Left hindlimb (tissue), 1 donor: ENCODE measurements at regions not wholly inside any gene's neighbourhood (a gene's known extent, or its start where the extent isn't known, plus 50 kb on each side); places are given as distances from the start of the nearest gene placed in this dataset.

Experiments used
- DNase-seq: peaks from one replicate; pipeline ENCODE4 v3.0.0-alpha.2; 2018

- DNase-seq = no peak
Measured at GRCh38 chr12:46445093-46445492, 72.5 kb upstream of the SLC38A2 start.

GRCh38 chr12:46443594-46444263 lies 71.2 kb upstream of the SLC38A2 start:
- DNase-seq = no peak

- no peak for DNase-seq
Measured at GRCh38 chr12:46442738-46443137, 70.2 kb upstream of the SLC38A2 start.

DNA sequence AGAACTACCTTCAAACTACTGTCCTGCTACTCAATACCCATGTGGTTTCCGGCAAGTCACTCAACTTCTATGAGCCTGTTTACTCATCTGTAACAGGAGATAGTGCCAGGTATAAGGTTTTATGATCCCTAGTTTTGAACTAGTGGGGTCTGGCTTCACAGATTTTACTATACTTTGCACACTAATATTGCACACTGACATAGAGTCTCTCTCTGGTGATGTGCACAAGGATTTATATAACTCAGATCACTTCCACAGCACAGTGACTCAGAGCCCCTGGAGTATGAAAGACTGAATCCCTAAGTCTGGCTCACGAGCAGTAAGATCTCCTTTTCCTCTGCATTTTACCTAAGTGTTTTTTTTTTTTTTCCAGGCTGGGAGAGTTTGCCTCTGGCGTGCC lies 69.7 kb upstream of the SLC38A2 start:
- no peak for DNase-seq

GRCh38 chr12:46439793-46440511 lies 67.4 kb upstream of the SLC38A2 start:
- no peak for DNase-seq

DNA sequence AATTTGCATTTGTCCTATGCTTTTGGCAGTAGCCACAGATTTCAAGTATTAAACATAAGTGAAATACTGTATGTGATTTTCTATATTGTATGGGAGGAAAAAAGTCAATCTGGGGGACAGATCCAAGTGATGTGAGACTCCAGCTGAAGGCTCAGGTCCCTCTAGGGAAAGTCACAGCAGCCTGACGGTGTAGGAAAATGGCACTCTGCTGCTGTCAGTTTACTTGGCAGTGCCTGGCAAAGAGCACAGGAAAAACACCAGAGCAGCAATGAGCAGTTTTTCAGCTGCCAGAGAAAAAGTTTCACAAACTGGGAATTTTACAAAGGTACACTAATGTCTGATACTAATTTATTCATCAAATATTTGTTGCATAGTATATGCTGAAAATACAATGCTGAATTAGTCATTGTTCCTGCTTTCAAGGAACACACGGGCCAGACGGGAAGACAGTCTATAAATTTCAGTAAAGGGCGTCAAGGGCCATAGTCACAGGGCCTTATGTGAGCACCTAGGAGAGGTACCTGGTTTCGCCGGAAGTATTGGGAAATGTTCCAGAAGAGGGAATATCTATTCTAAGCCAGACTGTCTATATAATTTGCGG lies 66.2 kb upstream of the SLC38A2 start:
- DNase-seq = no peak

GRCh38 chr12:46438256-46438655 lies 65.7 kb upstream of the SLC38A2 start:
- DNase-seq = no peak

GRCh38 chr12:46437469-46437868 lies 64.9 kb upstream of the SLC38A2 start:
- DNase-seq = no peak

DNA sequence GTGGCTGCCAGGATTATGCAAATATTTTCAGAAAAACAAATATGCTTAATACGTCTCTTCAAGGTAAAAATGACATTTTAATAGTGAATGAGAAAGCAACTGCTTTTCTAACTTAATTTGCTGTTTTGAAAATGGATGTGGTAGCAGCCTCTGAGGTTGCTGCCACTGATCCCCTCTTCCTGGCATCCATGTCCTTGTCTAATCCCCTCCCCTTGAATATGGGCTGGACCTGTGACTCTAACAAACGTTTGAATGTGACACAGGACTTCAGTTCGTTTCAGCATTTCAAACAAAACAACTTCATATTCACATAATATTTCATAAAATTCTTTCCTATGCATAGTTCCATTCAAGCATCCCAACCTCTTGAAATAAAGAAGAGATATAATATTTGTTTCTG lies 64.2 kb upstream of the SLC38A2 start:
- no peak for DNase-seq

DNA sequence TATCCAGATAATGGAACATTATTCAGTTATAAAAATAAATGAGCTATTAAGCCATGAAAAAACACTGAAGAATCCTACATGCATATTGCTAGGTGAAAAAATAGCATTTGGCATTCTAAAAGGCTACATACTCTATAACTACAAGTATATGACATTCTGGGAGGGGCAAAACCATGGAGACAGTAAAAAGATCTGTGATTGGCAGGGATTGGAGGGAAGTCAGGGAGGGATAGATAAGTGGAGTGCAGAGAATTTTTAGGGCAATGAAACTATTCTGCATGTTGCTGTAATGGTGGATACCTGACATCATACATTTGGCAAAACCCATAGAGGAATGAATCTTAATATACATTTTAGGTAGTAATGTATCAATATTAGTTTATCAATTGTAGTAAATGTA lies 63.1 kb upstream of the SLC38A2 start:
- DNase-seq = no peak

- DNase-seq = no peak
Measured at GRCh38 chr12:46435029-46435428, 62.5 kb upstream of the SLC38A2 start.

DNA sequence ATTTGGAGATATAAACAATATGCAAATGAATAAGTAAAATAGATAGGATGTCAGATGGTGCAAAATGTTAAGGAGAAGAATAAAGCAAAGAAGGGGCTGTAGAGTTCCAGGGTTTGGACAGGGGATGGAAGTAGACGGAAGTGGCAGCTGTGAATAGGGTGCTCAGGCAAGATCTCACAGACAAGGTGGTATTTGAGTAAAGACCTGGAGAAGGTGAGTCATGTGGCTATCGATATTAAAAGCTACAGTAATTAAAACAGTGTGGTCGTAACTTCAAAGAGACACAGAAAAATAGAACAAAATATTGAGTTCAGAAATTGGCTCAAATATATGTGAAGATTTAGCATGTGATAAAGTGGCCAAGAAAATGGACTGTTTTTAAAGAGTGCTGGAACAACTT lies 61.3 kb upstream of the SLC38A2 start:
- no peak for DNase-seq

- no peak for DNase-seq
Measured at GRCh38 chr12:46432325-46432724, 59.8 kb upstream of the SLC38A2 start.

GRCh38 chr12:46430340-46430948 lies 57.9 kb upstream of the SLC38A2 start:
- DNase-seq = no peak
